Small intestine (tissue), 7 donors: ENCODE measurements at regions not wholly inside any gene's neighbourhood (a gene's known extent, or its start where the extent isn't known, plus 50 kb on each side); places are given as distances from the start of the nearest gene placed in this dataset.

Experiments used
- DNase-seq, 2 donors: peaks; one replicate each; pipeline versions ENCODE4 v3.0.0 to v3.0.0-alpha.2; 2013
- FAIRE-seq: peaks from 2 replicates; lab custom pipeline; 2012; peaks lifted over from hg19 to GRCh38; lab: Jason Lieb, UNC
- H3K27ac ChIP-seq, 3 donors: one replicate each; pipeline ENCODE4 v1.5.1; 2013; ENCODE audit warnings: low read length in 2 of 3, mild to moderate bottlenecking in 2 of 3, control low read depth in 1 of 3, inconsistent platforms in 1 of 3, low read depth in 1 of 3, moderate library complexity in 1 of 3
- H3K27me3 ChIP-seq, 3 donors: one replicate each; pipeline ENCODE4 v1.6.1; 2013; ENCODE audit warnings: low read length in 3 of 3, inconsistent platforms in 1 of 3; ENCODE audit not compliant: control insufficient read depth in 3 of 3, insufficient read depth in 3 of 3
- H3K36me3 ChIP-seq, 3 donors: one replicate each; pipeline ENCODE4 v1.6.1; 2013; ENCODE audit warnings: low read length in 3 of 3, inconsistent platforms in 1 of 3, low read depth in 1 of 3, mild to moderate bottlenecking in 1 of 3, moderate library complexity in 1 of 3; ENCODE audit not compliant: control insufficient read depth in 3 of 3, insufficient read depth in 2 of 3
- H3K4me1 ChIP-seq, 3 donors: one replicate each; pipeline ENCODE4 v1.6.1; 2013; ENCODE audit warnings: low read length in 2 of 3, inconsistent platforms in 1 of 3, low read depth in 1 of 3, mild to moderate bottlenecking in 1 of 3, moderate library complexity in 1 of 3; ENCODE audit not compliant: control insufficient read depth in 3 of 3, insufficient read depth in 2 of 3
- H3K4me3 ChIP-seq, 3 donors: one replicate each; pipeline ENCODE4 v1.5.1; 2013; ENCODE audit warnings: low read length in 3 of 3, control low read depth in 1 of 3, inconsistent platforms in 1 of 3, low read depth in 1 of 3, mild to moderate bottlenecking in 1 of 3, moderate library complexity in 1 of 3
- H3K9me3 ChIP-seq, 2 donors: one replicate each; pipeline ENCODE4 v1.6.1; 2013; ENCODE audit warnings: low read depth in 1 of 2, low read length in 1 of 2; ENCODE audit not compliant: control insufficient read depth in 2 of 2, insufficient read depth in 1 of 2
- WGBS, 3 donors: extraction: QIAGEN DNeasy Blood & Tissue Kit; methylation state at CpG; one replicate each; pipeline ENCODE4 v1.1.7; 2013; 5-methylcytosine and 5-hydroxymethylcytosine counted together
- donor health status: healthy with polysubstance abuse.
- donor health status: control.
- donor health status: control.
- donor health status: Bipolar disorder and iron deficiency.
- donor health status: healthy.

DNA sequence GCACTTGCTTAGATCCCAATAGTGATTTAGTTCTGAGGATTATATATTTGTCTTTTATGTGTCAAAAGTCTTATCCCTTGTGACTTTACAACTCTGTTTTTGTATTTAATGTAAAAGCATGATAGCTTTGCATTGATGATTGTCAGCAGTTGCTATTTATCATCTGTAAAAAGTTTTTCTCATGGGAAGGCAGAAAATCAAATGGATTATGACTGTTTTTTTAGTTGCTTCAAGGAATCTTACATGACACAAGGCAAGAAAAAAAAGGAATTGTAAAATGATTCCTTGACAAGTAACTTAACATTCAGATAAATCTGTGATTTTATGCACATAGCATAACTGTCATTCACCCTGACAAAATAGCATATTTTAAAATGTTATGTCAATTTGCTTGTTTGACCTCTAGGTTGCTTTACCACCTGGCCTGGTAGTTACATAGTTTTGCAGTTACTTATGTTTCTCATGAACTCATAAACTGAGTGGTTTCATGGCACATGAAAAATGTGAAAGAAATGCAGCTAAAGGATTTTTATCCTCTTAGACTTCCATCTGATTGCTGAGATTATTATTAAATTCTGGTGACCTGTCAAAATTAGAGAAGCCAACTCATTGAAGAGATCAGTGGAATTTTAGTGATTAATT is 622.6 kb downstream of the ADGRL2 start:
- Histone ChIP-seq H3K36me3 (no peaks in the 10 kb centered on the region), H3K9me3 (no peaks in the 10 kb centered on the region), H3K4me3 (no peak overlapping the region), H3K27ac (no peak overlapping the region), H3K27me3 (no peaks in the 10 kb centered on the region), H3K4me1 (no peaks in the 10 kb centered on the region)
- FAIRE-seq: no peak
- no peak for DNase-seq

DNA sequence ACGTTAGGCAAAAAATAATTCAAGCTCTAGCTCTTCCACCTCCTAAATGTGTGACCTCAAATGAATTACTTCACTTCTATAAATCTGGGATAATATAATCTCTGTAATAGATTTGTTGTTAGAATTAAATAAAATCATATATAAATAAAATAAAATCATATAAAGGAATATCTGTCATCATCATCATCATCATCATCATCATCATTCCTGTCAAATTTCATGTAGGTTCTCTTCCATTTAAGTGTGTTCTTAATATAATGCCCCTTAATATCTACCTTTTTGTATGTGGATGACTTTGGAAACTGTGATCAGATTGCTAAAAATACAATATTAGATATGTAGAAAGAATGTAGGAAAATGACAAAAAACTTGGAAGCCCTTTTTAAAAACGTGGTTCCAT is 621.0 kb downstream of the ADGRL2 start:
- no peak overlapping the region for H3K27ac ChIP-seq
- no peak overlapping the region for H3K4me3 ChIP-seq
- DNase-seq: no peak
- no peaks in the 10 kb centered on the region for H3K36me3 ChIP-seq
- WGBS, 3 donors: 45 to 72% (median 50%) methylated on average over 2 of the region's 2 CpGs
- no peak for FAIRE-seq
- no peaks in the 10 kb centered on the region for H3K9me3 ChIP-seq
- H3K4me1 ChIP-seq: no peaks in the 10 kb centered on the region
- H3K27me3 ChIP-seq: no peaks in the 10 kb centered on the region

DNA sequence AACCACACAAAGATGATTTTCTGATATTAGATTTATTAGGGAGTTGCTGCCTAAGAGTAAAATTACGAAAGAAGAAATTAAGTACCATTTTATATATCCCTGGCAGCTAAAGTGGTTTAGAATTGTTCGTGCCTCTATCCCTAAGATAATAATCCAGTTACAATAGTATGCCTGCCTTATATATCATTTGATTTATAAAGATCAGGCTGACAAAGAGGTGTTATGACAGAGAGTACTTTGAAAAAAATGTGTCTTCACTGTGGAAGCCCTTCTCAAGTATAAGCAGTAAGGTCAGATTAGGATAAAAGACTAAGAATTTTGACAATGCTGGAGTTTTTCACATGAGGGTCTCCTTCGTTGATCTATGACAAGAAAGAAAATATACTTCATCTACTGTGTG is 619.9 kb downstream of the ADGRL2 start:
- no peaks in the 10 kb centered on the region for H3K9me3 ChIP-seq
- WGBS, 3 donors: 39 to 74% (median 50%) methylated on average over 3 of the region's 3 CpGs
- H3K27ac ChIP-seq: no peak overlapping the region
- no peaks in the 10 kb centered on the region for H3K27me3 ChIP-seq
- H3K4me3 ChIP-seq: no peak overlapping the region
- no peak for DNase-seq
- FAIRE-seq: no peak
- no peaks in the 10 kb centered on the region for H3K36me3 ChIP-seq
- no peaks in the 10 kb centered on the region for H3K4me1 ChIP-seq

DNA sequence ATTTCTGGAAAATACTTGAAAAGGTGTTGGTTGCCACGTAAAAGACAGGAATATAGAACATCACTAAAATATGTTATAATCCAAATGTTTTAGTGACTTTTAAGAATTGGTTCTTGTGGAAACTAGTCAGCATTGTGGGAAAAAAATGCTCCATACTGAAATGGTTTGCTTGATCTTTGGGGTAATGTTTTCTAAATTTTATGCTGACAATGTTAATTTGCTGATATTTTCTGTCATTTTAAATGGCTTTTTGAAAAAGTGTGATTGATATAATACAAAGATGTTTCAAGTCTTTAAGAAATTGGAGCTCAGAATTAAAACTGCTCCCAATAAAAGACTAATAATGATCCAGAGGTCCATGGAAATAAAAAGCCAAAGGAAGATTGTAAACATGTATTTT is 610.9 kb downstream of the ADGRL2 start:
- Histone ChIP-seq H3K4me3 (no peak overlapping the region), H3K4me1 (no peaks in the 10 kb centered on the region), H3K27ac (no peak overlapping the region), H3K36me3 (no peaks in the 10 kb centered on the region), H3K9me3 (no peaks in the 10 kb centered on the region), H3K27me3 (no peaks in the 10 kb centered on the region)
- WGBS, 3 donors: 80 to 88% (median 80%) methylated on average over 1 of the region's 1 CpG
- DNase-seq (no peak), FAIRE-seq (no peak)

DNA sequence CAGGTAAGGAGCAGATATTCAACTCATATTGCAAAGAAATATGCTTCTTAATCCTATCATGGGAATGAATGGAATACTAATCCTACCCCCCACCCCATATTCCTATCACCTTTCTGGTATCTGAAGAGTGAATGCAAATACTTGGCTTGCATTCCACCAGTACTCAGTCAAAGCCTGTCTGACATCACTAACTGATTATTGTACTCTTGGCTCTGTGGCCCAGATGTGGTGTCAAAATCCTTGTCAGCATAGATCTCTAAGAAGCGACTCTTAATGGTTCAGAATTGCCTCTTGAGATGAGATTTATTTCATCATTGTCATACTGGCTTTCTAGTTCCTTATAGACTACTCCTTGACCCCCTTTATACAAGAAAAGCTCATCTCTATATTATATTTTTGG is 604.6 kb downstream of the ADGRL2 start:
- no peak overlapping the region for H3K27ac ChIP-seq
- no peaks in the 10 kb centered on the region for H3K27me3 ChIP-seq
- H3K4me3 ChIP-seq: no peak overlapping the region
- no peaks in the 10 kb centered on the region for H3K36me3 ChIP-seq
- no peaks in the 10 kb centered on the region for H3K4me1 ChIP-seq
- FAIRE-seq (no peak), DNase-seq (no peak)
- WGBS, 3 donors: 55 to 89% (median 81%) methylated on average over 1 of the region's 1 CpG
- H3K9me3 ChIP-seq: no peaks in the 10 kb centered on the region

DNA sequence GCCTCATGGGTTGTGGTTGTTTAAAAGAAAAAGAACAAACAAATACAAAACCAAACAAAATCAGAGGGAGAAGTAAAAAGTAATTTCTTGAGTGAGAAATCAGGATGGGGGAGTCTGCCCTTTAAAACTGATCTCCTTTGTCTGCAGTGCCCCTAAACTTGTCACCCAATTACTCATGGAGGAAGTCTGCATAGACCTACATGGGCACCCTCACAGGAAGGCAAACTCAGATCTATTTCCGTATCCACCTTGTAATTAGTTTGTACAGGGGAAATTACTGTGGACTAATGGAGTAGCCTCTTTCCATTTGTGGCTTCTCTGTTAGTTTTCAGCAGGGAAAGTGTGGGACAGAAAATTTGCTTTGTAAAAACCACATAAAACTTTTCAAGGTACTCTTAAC is 600.4 kb downstream of the ADGRL2 start:
- H3K9me3 ChIP-seq: no peaks in the 10 kb centered on the region
- no peaks in the 10 kb centered on the region for H3K4me1 ChIP-seq
- FAIRE-seq: no peak
- no peak for DNase-seq
- no peaks in the 10 kb centered on the region for H3K36me3 ChIP-seq
- no peaks in the 10 kb centered on the region for H3K27me3 ChIP-seq
- H3K27ac ChIP-seq: no peak overlapping the region
- H3K4me3 ChIP-seq: no peak overlapping the region
- WGBS, 3 donors: 27 to 60% (median 52%) methylated on average over 1 of the region's 1 CpG

DNA sequence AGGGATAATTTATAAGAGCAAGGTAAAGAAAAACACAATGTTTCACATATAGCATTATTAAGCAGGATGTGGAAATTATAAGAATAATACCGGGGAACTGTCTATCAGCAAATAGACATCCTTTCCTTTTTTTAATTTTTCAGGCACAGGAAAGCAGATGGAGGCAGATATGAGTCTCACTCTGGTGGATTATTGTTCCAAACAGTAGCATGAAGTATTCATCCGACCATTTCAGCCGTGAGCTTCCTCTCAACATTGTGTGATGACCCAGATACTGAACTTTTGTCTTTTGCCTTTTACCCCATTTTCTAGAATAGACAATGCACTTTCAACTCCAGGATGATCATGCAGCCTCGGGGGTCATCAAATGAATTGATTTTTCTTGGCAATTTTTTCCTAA is 599.8 kb downstream of the ADGRL2 start:
- no peaks in the 10 kb centered on the region for H3K9me3 ChIP-seq
- no peaks in the 10 kb centered on the region for H3K36me3 ChIP-seq
- DNase-seq: no peak
- no peak for FAIRE-seq
- H3K27me3 ChIP-seq: no peaks in the 10 kb centered on the region
- WGBS, 3 donors: 71 to 74% (median 74%) methylated on average over 4 of the region's 4 CpGs
- no peaks in the 10 kb centered on the region for H3K4me1 ChIP-seq
- no peak overlapping the region for H3K27ac ChIP-seq
- no peak overlapping the region for H3K4me3 ChIP-seq

DNA sequence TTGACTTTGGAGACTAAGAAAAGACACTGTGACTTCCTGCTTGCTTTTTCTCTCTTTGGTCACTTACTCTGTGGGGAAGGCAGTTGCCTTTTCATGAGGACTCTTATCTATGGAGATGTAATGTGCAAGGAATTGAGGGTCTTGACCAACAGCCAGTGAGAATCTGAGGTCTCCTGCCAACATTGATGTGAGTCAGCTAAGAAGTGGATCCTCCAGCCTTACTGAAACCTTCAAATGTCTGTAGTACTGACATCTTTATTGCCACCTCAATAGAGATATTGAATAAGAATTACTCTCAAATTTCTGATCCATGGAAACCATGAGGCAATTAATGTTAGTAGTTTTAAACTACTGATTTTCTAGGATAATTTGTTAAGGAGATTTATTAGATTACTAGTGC is 598.4 kb downstream of the ADGRL2 start:
- Histone ChIP-seq H3K27me3 (no peaks in the 10 kb centered on the region), H3K4me1 (no peaks in the 10 kb centered on the region), H3K4me3 (no peak overlapping the region), H3K9me3 (no peaks in the 10 kb centered on the region), H3K36me3 (no peaks in the 10 kb centered on the region), H3K27ac (no peak overlapping the region)
- DNase-seq (no peak), FAIRE-seq (no peak)

DNA sequence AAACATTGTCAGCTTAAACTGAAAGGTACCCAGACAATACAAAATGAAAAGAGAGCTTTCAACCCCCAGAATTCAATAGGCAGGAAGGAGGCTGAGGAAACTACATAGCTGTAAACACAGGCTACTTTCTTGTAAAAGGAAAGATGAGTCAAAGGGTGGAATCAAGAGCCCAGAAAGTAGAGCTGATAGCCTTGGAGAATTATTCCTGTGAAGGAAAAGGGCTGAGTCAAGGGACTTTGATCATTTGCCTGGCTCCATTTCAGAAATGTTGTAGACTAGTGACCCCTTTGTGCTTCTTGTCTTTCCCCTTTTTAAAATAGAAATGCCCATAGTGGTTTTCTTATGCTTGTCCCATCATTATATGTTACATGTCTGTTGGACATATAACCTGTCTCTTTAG is 597.6 kb downstream of the ADGRL2 start:
- no peak for FAIRE-seq
- H3K9me3 ChIP-seq: no peaks in the 10 kb centered on the region
- DNase-seq: no peak

More for the DNA sequence above, 597.6 kb downstream of the ADGRL2 start:
- no peak overlapping the region for H3K4me3 ChIP-seq
- H3K27me3 ChIP-seq: no peaks in the 10 kb centered on the region
- H3K36me3 ChIP-seq: no peaks in the 10 kb centered on the region
- H3K4me1 ChIP-seq: no peaks in the 10 kb centered on the region
- H3K27ac ChIP-seq: no peak overlapping the region
